T-helper 17 cell (primary cell): ENCODE measurements at regions not wholly inside any gene's neighbourhood (a gene's known extent, or its start where the extent isn't known, plus 50 kb on each side); places are given as distances from the start of the nearest gene placed in this dataset.

Experiments used
- ATAC-seq: fragments of 150-1000 bp; cut with Tn5 transposase; 2 replicates; pipeline ENCODE4 v1.10.0; 2021; ENCODE audit warnings: mild to moderate bottlenecking, moderate library complexity
- DNase-seq, 3 donors: peaks; one replicate each; pipeline versions ENCODE4 v3.0.0 to v3.0.0-alpha.2; 2020 to 2021
- H3K9me3 ChIP-seq: one replicate; pipeline ENCODE4 v1.7.0; 2013; ENCODE audit warnings: low read length, mild to moderate bottlenecking; ENCODE audit not compliant: control insufficient read depth, poor library complexity, severe bottlenecking
- H3K27ac Mint-ChIP-seq: one replicate; pipeline ENCODE4 v1.8.0; 2022; ENCODE audit warnings: mild to moderate bottlenecking, moderate library complexity, mixed read lengths
- H3K27me3 Mint-ChIP-seq: one replicate; pipeline ENCODE4 v1.8.0; 2022; ENCODE audit warnings: mixed read lengths
- H3K36me3 Mint-ChIP-seq: one replicate; pipeline ENCODE4 v1.8.0; 2022; ENCODE audit warnings: low read depth, mixed read lengths
- H3K4me1 Mint-ChIP-seq: one replicate; pipeline ENCODE4 v1.8.0; 2022; ENCODE audit warnings: mild to moderate bottlenecking, mixed read lengths
- H3K4me3 Mint-ChIP-seq: one replicate; pipeline ENCODE4 v1.8.0; 2022; ENCODE audit warnings: mild to moderate bottlenecking, moderate library complexity, mixed read lengths

DNA sequence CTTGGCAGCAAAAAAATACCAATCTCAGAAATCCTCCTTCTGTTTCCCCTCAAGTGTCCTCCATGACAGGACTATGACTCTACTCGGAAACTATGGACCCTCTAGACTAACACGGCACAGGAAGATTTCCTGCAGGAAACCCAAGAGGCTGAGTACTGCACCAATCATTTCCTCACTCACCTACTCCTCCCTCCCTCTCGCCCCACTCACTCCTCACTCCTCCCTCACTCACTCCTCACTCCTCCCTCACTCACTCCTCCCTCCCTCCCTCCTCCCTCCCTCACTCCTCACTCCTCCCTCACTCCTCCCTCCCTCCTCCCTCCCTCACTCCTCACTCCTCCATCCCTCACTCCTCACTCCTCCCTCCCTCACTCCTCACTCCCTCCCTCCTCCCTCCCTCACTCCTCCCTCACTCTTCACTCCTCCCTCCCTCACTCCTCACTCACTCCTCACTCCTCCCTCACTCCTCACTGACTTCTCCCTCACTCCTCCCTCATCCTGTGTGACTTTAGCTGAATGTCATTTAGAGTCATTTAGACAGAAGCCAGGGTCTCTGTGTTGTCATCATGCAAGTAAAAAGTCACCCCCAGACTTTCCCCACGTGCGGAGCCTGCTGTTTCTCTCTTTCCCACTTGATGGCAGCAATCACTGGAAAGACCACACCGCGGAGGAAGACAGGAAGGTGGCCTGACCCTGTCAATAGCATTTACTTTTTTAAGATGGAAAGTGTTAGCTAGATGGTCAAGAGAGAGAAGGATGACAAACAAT is 226.8 kb upstream of the PDE10A start:
- peaks cover 22% of the 10 kb centered on the region for H3K27me3 Mint-ChIP-seq
- no peak for DNase-seq
- no peak for ATAC-seq

DNA sequence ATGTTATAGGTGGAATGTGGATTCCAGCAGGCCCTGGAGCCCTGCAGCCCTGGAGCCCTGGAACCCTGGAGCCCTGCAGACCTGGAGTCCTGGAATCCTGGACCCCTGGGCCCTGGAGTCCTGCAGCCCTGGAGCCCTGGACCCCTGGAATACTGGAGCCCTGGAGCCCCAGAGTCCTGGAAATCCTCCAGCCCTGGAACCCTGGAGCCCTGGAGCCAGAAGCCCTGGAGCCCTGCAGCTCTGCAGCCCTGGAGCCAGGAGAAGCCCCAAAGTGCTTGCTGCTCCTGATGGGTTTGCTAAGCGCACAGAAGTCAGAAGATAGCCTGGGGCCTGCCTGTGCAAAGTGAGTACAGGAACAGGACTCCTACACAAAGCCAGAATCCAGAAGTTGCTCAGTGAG is 223.1 kb upstream of the PDE10A start:
- Mint-ChIP-seq H3K4me3 (no peak overlapping the region), H3K27me3 (peaks cover 17% of the 10 kb centered on the region), H3K27ac (no peak overlapping the region), H3K36me3 (peaks cover 2% of the 10 kb centered on the region), H3K4me1 (peaks cover 6% of the 10 kb centered on the region)
- ATAC-seq (no peak), DNase-seq (no peak)
- H3K9me3 ChIP-seq, result no peaks in the 10 kb centered on the region

More for the DNA sequence above, 226.8 kb upstream of the PDE10A start:
- Mint-ChIP-seq H3K4me3 (no peak overlapping the region), H3K36me3 (no peaks in the 10 kb centered on the region), H3K4me1 (peaks cover 3% of the 10 kb centered on the region), H3K27ac (no peak overlapping the region)
- H3K9me3 ChIP-seq, result no peaks in the 10 kb centered on the region

DNA sequence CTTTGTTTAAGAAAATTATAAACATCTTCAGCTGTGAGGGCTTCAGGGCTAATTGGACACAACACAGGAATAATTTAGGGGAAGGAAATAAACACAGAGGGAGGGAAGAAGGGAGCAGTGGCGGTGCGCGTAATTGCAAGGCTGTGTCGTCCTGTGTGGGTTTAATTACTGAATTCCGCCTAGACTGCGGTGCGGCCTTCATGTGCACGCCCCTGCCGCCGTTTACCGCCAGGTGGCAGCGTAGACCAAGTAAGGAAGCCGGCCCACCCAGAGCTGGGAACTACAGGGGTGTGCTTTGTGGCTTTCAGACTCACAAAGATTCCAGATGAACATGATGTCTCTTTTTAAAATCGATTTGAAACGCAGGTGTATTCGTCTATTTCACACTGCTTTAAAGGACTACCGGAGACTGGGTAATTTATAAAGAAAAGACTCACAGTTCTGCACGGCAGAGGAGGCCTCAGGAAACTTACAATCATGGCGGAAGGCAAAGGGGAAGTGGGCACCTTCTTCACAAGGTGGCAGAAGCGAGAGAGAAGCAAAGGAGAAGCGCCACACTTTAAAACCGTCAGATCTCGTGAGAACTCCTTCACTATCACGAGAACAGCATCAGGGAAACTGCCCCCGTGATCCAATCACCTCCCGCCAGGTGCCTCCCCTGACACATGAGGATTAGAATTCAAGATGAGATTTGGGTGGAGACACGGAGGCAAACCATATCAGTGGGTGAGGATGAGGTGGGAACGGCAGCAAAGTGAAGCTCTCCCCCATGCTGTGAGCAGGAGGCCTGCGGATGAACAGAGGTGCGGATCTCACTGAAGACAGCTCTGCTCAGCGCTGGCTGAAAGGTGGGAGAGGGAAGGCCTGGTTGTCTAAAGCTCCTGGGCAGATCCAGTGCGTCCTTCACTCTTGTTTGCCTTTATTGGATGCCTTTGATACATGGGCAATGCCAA is 222.0 kb upstream of the PDE10A start:
- H3K9me3 ChIP-seq, result no peaks in the 10 kb centered on the region
- no peak overlapping the region for H3K4me3 Mint-ChIP-seq
- peaks cover 17% of the 10 kb centered on the region for H3K27me3 Mint-ChIP-seq
- peaks cover 6% of the 10 kb centered on the region for H3K4me1 Mint-ChIP-seq
- DNase-seq (peak in 2 of 3 donors; percentile 21 to 24), ATAC-seq (peak; percentile 70)
- H3K27ac Mint-ChIP-seq, result peak overlapping the region; percentile 46
- peaks cover 2% of the 10 kb centered on the region for H3K36me3 Mint-ChIP-seq

DNA sequence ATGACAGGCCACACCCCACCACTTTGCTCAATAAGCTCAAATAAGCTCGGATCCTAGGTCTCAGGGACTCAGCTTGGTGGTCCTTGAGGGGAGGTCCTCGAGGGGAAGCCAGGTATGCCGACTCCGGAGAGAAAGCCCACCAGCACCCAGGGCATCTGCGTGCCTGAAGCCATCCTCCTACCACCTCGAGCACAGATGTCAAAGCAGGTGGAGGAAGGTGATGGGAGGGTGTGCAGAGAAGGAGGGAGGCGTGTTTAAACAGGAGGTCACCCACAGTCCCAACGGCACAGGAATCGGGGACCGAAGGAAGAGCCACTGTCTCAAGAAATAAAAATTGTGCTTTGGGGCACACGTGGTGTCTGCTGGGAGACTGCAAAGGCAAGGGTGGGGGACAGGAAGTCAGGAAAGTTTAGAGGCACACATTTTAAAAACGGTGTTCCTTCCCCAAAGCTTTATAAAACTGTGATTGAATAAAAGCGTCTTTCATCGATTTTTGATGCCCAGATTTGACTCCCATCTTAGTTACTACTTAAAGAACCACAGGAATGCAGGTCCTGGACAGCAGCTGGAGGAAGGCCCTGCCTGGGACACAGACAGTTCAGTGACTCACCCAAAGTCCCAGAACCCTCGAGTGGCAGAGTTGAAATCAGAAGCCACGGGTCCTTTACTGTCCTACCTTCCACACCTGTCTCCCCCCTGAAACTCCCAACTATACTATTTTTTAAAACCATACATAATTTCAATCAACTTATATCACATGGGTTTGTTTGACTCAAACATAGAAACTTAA is 221.0 kb upstream of the PDE10A start:
- H3K27ac Mint-ChIP-seq, result no peak overlapping the region
- H3K4me1 Mint-ChIP-seq, result peaks cover 6% of the 10 kb centered on the region
- peaks cover 17% of the 10 kb centered on the region for H3K27me3 Mint-ChIP-seq
- peaks cover 2% of the 10 kb centered on the region for H3K36me3 Mint-ChIP-seq
- no peak overlapping the region for H3K4me3 Mint-ChIP-seq
- DNase-seq, result no peak
- H3K9me3 ChIP-seq, result no peaks in the 10 kb centered on the region
- no peak for ATAC-seq

DNA sequence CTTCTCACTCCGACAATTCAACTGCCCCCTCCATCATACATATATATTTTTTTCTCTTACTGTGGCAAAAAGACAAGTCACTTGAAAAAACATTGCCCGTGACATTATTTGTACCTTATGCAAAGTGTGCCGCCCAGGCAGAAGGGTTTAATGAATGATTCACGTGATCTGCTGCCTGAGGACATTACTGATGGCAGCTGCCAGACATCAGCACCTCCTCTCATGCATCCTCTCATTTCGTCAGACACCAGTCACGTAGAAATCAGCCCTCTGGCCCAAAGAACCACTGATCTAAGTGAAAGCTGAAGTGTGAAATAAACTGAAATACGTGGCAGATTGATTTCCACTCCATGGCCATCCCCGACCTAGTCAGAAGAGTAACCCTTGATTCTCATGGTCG is 218.8 kb upstream of the PDE10A start:
- Mint-ChIP-seq H3K27me3 (peaks cover 27% of the 10 kb centered on the region), H3K4me1 (peaks cover 6% of the 10 kb centered on the region), H3K36me3 (peaks cover 2% of the 10 kb centered on the region), H3K4me3 (no peak overlapping the region), H3K27ac (no peak overlapping the region)
- ATAC-seq (no peak), DNase-seq (no peak)
- H3K9me3 ChIP-seq, result no peaks in the 10 kb centered on the region

DNA sequence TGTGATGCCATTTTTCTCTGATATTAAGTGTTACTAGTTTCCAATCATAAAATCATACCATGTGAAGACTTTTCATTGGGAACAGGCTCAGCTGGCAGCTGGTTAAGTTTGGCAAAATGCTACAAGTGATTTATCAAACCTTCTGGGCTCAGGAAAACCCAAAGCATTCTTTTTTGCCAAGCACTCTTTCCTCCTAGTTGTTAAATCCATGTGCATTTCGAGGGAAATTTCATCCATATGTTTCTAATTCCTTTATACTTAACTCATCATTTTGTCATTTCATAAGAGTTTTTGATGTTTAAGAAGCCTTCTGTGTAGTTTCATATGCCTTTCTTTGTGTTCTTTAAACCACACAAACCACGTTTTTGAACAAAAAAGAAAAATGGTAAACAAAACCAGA is 217.6 kb upstream of the PDE10A start:
- H3K27ac Mint-ChIP-seq, result no peak overlapping the region

DNA sequence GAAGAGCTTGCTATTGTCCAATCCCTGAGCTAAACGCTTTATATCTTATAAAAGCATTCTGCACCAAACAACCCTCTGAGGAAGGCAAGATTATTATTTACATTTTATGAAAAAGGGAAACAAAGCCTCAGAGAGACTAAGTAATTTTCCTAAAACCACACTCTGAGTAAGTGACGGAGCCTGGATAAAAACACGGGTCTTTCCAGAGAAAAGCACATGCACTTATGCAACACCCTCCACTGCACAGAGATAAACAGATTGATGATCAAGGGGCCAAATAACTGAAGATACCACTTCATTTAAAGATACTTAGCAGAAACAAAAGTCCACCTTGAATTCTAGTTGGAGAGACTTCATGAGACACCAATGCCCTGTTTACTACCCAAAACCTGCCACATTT is 214.7 kb upstream of the PDE10A start:
- peaks cover 2% of the 10 kb centered on the region for H3K36me3 Mint-ChIP-seq
- peaks cover 24% of the 10 kb centered on the region for H3K27me3 Mint-ChIP-seq
- ATAC-seq, result no peak
- no peaks in the 10 kb centered on the region for H3K9me3 ChIP-seq
- H3K4me3 Mint-ChIP-seq, result no peak overlapping the region
- no peak for DNase-seq
- H3K4me1 Mint-ChIP-seq, result no peaks in the 10 kb centered on the region
- H3K27ac Mint-ChIP-seq, result no peak overlapping the region

More for the DNA sequence above, 217.6 kb upstream of the PDE10A start:
- no peak for DNase-seq
- H3K9me3 ChIP-seq, result no peaks in the 10 kb centered on the region
- H3K27me3 Mint-ChIP-seq, result peaks cover 27% of the 10 kb centered on the region
- peaks cover 6% of the 10 kb centered on the region for H3K4me1 Mint-ChIP-seq
- no peak for ATAC-seq
- H3K36me3 Mint-ChIP-seq, result peaks cover 2% of the 10 kb centered on the region
- H3K4me3 Mint-ChIP-seq, result no peak overlapping the region

DNA sequence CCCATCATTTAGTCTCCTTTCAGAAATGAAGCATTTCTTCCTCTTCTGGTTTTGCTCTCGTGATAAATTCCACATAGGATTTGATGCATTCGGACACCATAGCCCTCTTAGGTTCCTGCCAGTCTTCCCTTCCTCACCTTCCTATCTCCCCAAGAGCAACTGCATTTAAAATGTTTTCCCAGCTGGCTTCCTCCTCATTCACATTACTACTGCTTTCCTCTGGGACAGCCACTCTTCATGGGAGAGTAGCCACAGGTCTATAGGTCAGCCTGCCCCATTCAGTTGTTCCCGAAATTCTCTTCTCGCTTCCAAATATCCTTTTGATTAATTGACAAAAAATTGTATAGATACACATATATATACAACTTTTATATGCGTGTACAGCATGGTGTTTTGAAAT is 214.2 kb upstream of the PDE10A start:
- Mint-ChIP-seq H3K4me1 (no peaks in the 10 kb centered on the region), H3K36me3 (peaks cover 2% of the 10 kb centered on the region), H3K27me3 (peaks cover 24% of the 10 kb centered on the region), H3K4me3 (no peak overlapping the region), H3K27ac (no peak overlapping the region)
- DNase-seq, result no peak
- no peaks in the 10 kb centered on the region for H3K9me3 ChIP-seq
- no peak for ATAC-seq

DNA sequence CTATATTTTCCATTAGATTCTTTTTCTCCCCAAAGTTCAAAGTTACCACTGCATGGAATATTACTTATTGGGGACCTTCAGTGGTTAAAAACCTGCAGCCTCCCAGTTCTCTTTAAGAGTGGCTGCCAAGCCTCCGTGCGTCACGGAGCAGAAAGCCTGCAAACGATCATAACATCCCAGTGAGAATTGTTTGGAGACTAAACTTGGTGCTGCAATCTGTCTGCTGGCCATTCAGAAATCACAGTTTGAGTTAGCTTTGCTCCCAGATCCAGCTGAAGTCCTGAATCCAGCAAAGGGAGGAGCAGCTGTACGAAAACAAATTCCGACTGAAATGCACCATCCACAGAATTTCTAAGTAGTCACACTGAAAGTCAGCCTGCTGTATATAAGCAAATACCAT is 213.5 kb upstream of the PDE10A start:
- Mint-ChIP-seq H3K27me3 (peaks cover 18% of the 10 kb centered on the region), H3K36me3 (no peaks in the 10 kb centered on the region), H3K27ac (no peak overlapping the region), H3K4me3 (no peak overlapping the region), H3K4me1 (no peaks in the 10 kb centered on the region)
- no peaks in the 10 kb centered on the region for H3K9me3 ChIP-seq
- ATAC-seq, result no peak
- no peak for DNase-seq

DNA sequence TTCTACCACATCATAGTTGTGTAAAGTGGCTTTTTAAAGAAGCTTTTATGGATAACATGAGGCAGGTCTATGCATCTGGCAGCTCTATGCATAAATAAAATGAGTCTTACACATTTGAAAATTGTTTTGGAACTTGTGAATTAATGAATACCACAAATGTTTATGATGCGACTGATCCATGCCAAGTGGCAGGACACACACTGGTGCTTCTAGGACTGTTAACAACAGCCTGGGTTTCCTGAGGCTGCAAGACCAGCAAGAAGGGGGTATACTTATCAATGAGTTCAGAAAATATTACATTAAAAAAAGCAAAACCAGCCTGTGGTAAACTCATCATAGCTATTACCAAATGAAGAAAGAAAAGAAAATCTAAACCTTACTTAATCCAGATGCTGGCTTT is 212.9 kb upstream of the PDE10A start:
- DNase-seq, result no peak
- H3K36me3 Mint-ChIP-seq, result no peaks in the 10 kb centered on the region

DNA sequence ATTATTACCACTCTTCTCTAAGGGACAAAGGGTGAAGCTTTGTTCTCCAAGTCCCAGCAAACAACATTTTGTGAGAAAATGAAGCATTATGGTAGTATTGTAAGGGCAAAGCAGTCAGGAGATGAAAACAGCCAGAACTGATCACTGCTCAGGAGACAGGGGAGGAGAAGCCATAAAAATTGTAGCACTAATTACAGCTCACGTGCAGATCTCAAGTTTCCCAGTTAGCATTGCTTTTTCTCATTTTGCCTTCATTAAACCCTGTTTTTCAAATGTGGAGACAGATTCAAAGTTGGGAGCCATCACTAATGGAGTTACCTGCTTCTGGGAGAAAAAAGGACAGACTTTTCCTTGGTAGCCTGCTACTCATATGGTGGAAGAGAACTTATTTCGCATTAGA is 210.9 kb upstream of the PDE10A start:
- Mint-ChIP-seq H3K27me3 (peaks cover 17% of the 10 kb centered on the region), H3K4me1 (no peaks in the 10 kb centered on the region), H3K27ac (no peak overlapping the region), H3K36me3 (no peaks in the 10 kb centered on the region), H3K4me3 (no peak overlapping the region)
- no peaks in the 10 kb centered on the region for H3K9me3 ChIP-seq
- ATAC-seq (no peak), DNase-seq (no peak)

More for the DNA sequence above, 212.9 kb upstream of the PDE10A start:
- Mint-ChIP-seq H3K27ac (no peak overlapping the region), H3K4me3 (no peak overlapping the region), H3K4me1 (no peaks in the 10 kb centered on the region), H3K27me3 (peaks cover 17% of the 10 kb centered on the region)
- ATAC-seq, result no peak
- H3K9me3 ChIP-seq, result no peaks in the 10 kb centered on the region

DNA sequence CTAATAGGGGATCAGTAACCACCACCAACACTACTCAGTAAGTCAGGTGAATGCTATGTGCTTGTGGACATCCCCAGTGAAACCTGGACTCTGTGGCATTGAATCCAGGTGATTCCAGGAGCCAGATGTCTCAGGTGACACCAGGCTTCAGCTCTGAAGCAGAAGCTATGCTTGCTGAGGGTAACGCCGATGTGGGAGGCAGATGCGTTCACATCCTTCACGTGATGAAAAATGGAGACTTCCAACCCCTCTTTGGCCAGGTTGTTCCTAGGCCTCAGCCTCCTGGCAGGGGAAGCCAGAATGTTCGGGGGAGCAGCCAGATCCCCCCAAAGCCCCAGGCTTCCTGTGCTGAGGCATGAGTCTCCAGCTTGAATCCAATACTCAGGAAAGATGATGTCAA is 209.8 kb upstream of the PDE10A start:
- H3K36me3 Mint-ChIP-seq, result no peaks in the 10 kb centered on the region
- DNase-seq (no peak), ATAC-seq (no peak)
- no peaks in the 10 kb centered on the region for H3K9me3 ChIP-seq
- no peak overlapping the region for H3K27ac Mint-ChIP-seq
- H3K4me3 Mint-ChIP-seq, result no peak overlapping the region
- peaks cover 8% of the 10 kb centered on the region for H3K27me3 Mint-ChIP-seq
- no peaks in the 10 kb centered on the region for H3K4me1 Mint-ChIP-seq

DNA sequence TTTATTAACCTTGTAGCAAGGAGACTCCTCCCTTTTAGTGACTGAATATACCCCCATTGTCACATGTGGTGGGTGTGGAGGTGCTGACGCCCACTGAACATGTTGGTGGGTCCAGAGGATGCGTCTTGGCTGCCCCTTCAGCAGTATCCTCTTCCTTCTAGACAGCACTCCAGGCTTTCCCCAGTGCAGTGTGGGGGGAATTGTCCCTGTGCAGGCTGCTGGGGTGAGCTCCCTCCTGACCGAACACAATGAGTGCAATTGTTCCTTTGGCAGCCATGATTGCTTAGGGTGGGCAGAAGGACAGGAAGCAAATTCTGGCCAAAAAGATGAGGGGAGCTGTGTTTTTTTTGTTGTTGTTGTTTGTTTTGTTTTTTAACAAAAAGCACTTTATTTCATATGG is 209.3 kb upstream of the PDE10A start:
- peaks cover 6% of the 10 kb centered on the region for H3K27me3 Mint-ChIP-seq
- no peaks in the 10 kb centered on the region for H3K36me3 Mint-ChIP-seq
- H3K9me3 ChIP-seq, result no peaks in the 10 kb centered on the region
- no peak overlapping the region for H3K4me3 Mint-ChIP-seq
- ATAC-seq (no peak), DNase-seq (no peak)
- H3K27ac Mint-ChIP-seq, result no peak overlapping the region
- no peaks in the 10 kb centered on the region for H3K4me1 Mint-ChIP-seq
